Fibroblast of the conjunctiva (primary cell): ENCODE measurements at regions not wholly inside any gene's neighbourhood (a gene's known extent, or its start where the extent isn't known, plus 50 kb on each side); places are given as distances from the start of the nearest gene placed in this dataset.

Experiments used
- DNase-seq: peaks from one replicate; pipeline ENCODE4 v3.0.0-alpha.2; 2010; ENCODE audit warnings: low read depth

- no peak for DNase-seq
Observed at GRCh38 chr3:182725372-182726251, 67.7 kb upstream of the ATP11B start.

GRCh38 chr3:182726258-182727142 lies 66.8 kb upstream of the ATP11B start:
- DNase-seq = no peak

- DNase-seq = no peak
Observed at GRCh38 chr3:182728238-182728637, 65.1 kb upstream of the ATP11B start.

- no peak for DNase-seq
Observed at GRCh38 chr3:182729903-182730674, 63.2 kb upstream of the ATP11B start.

- DNase-seq = no peak
Observed at GRCh38 chr3:182730675-182731042, 62.6 kb upstream of the ATP11B start.

GRCh38 chr3:182731764-182732163 lies 61.5 kb upstream of the ATP11B start:
- no peak for DNase-seq

- no peak for DNase-seq
Observed at GRCh38 chr3:182732232-182733015, 60.9 kb upstream of the ATP11B start.

- DNase-seq = no peak
Observed at GRCh38 chr3:182735672-182736071, 57.6 kb upstream of the ATP11B start.

- no peak for DNase-seq
Observed at GRCh38 chr3:182737825-182738224, 55.5 kb upstream of the ATP11B start.

GRCh38 chr3:182738583-182739411 lies 54.5 kb upstream of the ATP11B start:
- DNase-seq = no peak

GRCh38 chr3:182739619-182740018 lies 53.7 kb upstream of the ATP11B start:
- DNase-seq = no peak

- DNase-seq = no peak
Observed at GRCh38 chr3:182740710-182741109, 52.6 kb upstream of the ATP11B start.

- DNase-seq = no peak
Observed at GRCh38 chr3:182741214-182741613, 52.1 kb upstream of the ATP11B start.
